IMR-90 (cell line): ENCODE measurements at regions not wholly inside any gene's neighbourhood (a gene's known extent, or its start where the extent isn't known, plus 50 kb on each side); places are given as distances from the start of the nearest gene placed in this dataset.

Experiments used
- ATAC-seq: fragments of 200-7000 bp; cut with Tn5 transposase; 2 replicates; pipeline ENCODE4 v1.9.1; 2020; ENCODE audit warnings: low read depth, mild to moderate bottlenecking, moderate library complexity
- BruUV-seq: library from RNA; stranded (reverse); fragments of 400-500 nt; replicated peaks from 2 replicates; lab custom pipeline; 2021; lab: Mats Ljungman, UMichigan
- CTCF ChIA-PET: fragments of 300-600 bp; formaldehyde crosslinking; extraction: SDS; loops from one replicate; lab custom pipeline; 2021; ENCODE audit warnings: antibody characterized with exemption; lab: Yijun Ruan, JAX
- POLR2A ChIA-PET: fragments of 300-600 bp; sonication (Branson Sonifier 250); formaldehyde crosslinking; loops from one replicate; lab custom pipeline; 2022; ENCODE audit warnings: antibody characterized with exemption; ENCODE audit not compliant: unreplicated experiment; lab: Charles Lee
- DNase-seq: peaks from one replicate; pipeline ENCODE4 v3.0.0; 2013
- H2AFZ ChIP-seq: replicated peaks from 2 replicates; pipeline ENCODE3; 2013; ENCODE audit warnings: low read length, mild to moderate bottlenecking; ENCODE audit not compliant: poor library complexity
- H2AK5ac ChIP-seq: 2 replicates; pipeline ENCODE4 v1.6.1; 2013; ENCODE audit warnings: low read depth, low read length, inconsistent platforms
- H2AK9ac ChIP-seq: replicated peaks from 2 replicates; pipeline ENCODE3; 2013; ENCODE audit warnings: mild to moderate bottlenecking, low read depth, low read length, moderate library complexity; ENCODE audit not compliant: poor library complexity
- H2BK120ac ChIP-seq: 2 replicates; pipeline ENCODE4 v1.6.1; 2013; ENCODE audit warnings: low read depth, low read length, inconsistent platforms
- H2BK15ac ChIP-seq: 3 replicates; pipeline ENCODE4 v1.6.1; 2013; ENCODE audit warnings: low read depth, low read length, inconsistent platforms
- H2BK20ac ChIP-seq: 2 replicates; pipeline ENCODE4 v1.6.1; 2013; ENCODE audit warnings: low read depth, mild to moderate bottlenecking, inconsistent platforms, low read length, moderate library complexity
- H2BK5ac ChIP-seq: 2 replicates; pipeline ENCODE4 v1.6.1; 2013; ENCODE audit warnings: mild to moderate bottlenecking, low read depth, low read length, inconsistent platforms; ENCODE audit not compliant: poor library complexity, severe bottlenecking
- H3K14ac ChIP-seq: replicated peaks from 2 replicates; pipeline ENCODE4 v1.6.1; 2013; ENCODE audit warnings: low read depth, low read length, inconsistent platforms
- H3K18ac ChIP-seq: 2 replicates; pipeline ENCODE4 v1.6.1; 2013; ENCODE audit warnings: low read depth, low read length, control low read depth
- H3K23ac ChIP-seq: 2 replicates; pipeline ENCODE4 v1.6.1; 2013; ENCODE audit warnings: low read depth, low read length, inconsistent platforms
- H3K27ac ChIP-seq: 2 replicates; pipeline ENCODE4 v1.5.1; 2013; ENCODE audit warnings: mild to moderate bottlenecking, control low read depth, low read length; ENCODE audit not compliant: insufficient read depth
- H3K27me3 ChIP-seq: 2 replicates; pipeline ENCODE4 v1.6.1; 2013; ENCODE audit warnings: low read length; ENCODE audit not compliant: control insufficient read depth, insufficient read depth
- H3K36me3 ChIP-seq: 2 replicates; pipeline ENCODE4 v1.6.1; 2013; ENCODE audit warnings: low read length, mixed read lengths; ENCODE audit not compliant: control insufficient read depth, insufficient read depth
- H3K4ac ChIP-seq: 2 replicates; pipeline ENCODE4 v1.6.1; 2013; ENCODE audit warnings: low read depth, low read length, inconsistent platforms
- H3K4me1 ChIP-seq: 2 replicates; pipeline ENCODE4 v1.6.1; 2013; ENCODE audit warnings: low read length, mixed read lengths; ENCODE audit not compliant: control insufficient read depth, insufficient read depth
- H3K4me2 ChIP-seq: 2 replicates; pipeline ENCODE4 v1.6.1; 2013; ENCODE audit warnings: low read depth, mild to moderate bottlenecking, control low read depth, low read length, moderate library complexity
- H3K4me3 ChIP-seq: 2 replicates; pipeline ENCODE4 v1.5.1; 2013; ENCODE audit warnings: low read depth, mild to moderate bottlenecking, control low read depth, low read length, moderate library complexity; ENCODE audit not compliant: insufficient read depth
- H3K56ac ChIP-seq: 2 replicates; pipeline ENCODE4 v1.6.1; 2013; ENCODE audit warnings: low read length, inconsistent platforms; ENCODE audit not compliant: insufficient read depth; ENCODE audit errors: extremely low read depth
- H3K79me1 ChIP-seq, 2 experiments: 2 replicates each; pipeline ENCODE4 v1.6.1; 2013; ENCODE audit warnings: low read length in 2 of 2, inconsistent platforms in 1 of 2, low read depth in 1 of 2
- H3K9ac ChIP-seq: 2 replicates; pipeline ENCODE4 v1.6.1; 2013; ENCODE audit warnings: low read depth, low read length, control low read depth
- H3K9me1 ChIP-seq: 2 replicates; pipeline ENCODE4 v1.6.1; 2013; ENCODE audit warnings: low read length, inconsistent platforms; ENCODE audit not compliant: insufficient read depth
- H3K9me3 ChIP-seq: 2 replicates; pipeline ENCODE4 v1.6.1; 2013; ENCODE audit warnings: low read length; ENCODE audit not compliant: control insufficient read depth, insufficient read depth
- H4K20me1 ChIP-seq: 2 replicates; pipeline ENCODE4 v1.6.1; 2013; ENCODE audit warnings: low read length, inconsistent platforms; ENCODE audit not compliant: insufficient read depth
- H4K5ac ChIP-seq: 2 replicates; pipeline ENCODE4 v1.6.1; 2013; ENCODE audit warnings: mild to moderate bottlenecking, low read depth, low read length, control low read depth
- H4K8ac ChIP-seq, 2 experiments: 2 replicates each; pipeline ENCODE4 v1.6.1; 2013; ENCODE audit warnings: low read depth in 2 of 2, low read length in 2 of 2, control low read depth in 1 of 2, inconsistent platforms in 1 of 2
- H4K91ac ChIP-seq: 2 replicates; pipeline ENCODE4 v1.6.1; 2013; ENCODE audit warnings: low read depth, low read length, inconsistent platforms; ENCODE audit not compliant: insufficient read depth
- FOS ChIP-seq: fragments of 150-350 bp; IDR thresholded peaks from 2 replicates; pipeline ENCODE4 v1.6.1; 2016; ENCODE audit warnings: low read depth, low read length
- MAFK ChIP-seq: IDR thresholded peaks from 2 replicates; pipeline ENCODE4 v1.6.1; 2012; ENCODE audit warnings: low read depth, low read length, improper control_type of control experiment
- MAZ ChIP-seq: IDR thresholded peaks from 2 replicates; pipeline ENCODE4 v1.6.1; 2012; ENCODE audit warnings: low read depth, mild to moderate bottlenecking, low read length, improper control_type of control experiment, moderate library complexity, borderline replicate concordance
- NFE2L2 ChIP-seq: fragments of 150-350 bp; IDR thresholded peaks from 2 replicates; pipeline ENCODE4 v1.6.1; 2016; ENCODE audit warnings: low read depth, mild to moderate bottlenecking, low read length
- RCOR1 ChIP-seq: IDR thresholded peaks from 2 replicates; pipeline ENCODE4 v1.6.1; 2012; ENCODE audit warnings: mild to moderate bottlenecking, low read length, improper control_type of control experiment; ENCODE audit not compliant: insufficient replicate concordance
- WGBS, 2 experiments: methylation state at CpG; one replicate each; pipeline versions ENCODE4 v1.1.5 to v1.1.7; 2013; ENCODE audit warnings: missing lambda C conversion rate in 2 of 2; ENCODE audit not compliant: insufficient read length in 1 of 2; ENCODE audit errors: extremely low coverage in 2 of 2; 5-methylcytosine and 5-hydroxymethylcytosine counted together
- dilution Hi-C: fragments of 300-500 bp; cut with HindIII; formaldehyde crosslinking; loops from one replicate; pipeline ENCODE4 v1.14.3; 2018; ENCODE audit warnings: low sequenced_read_pairs; ENCODE audit not compliant: unreplicated experiment
- in situ Hi-C: fragments of 300-500 bp; cut with MboI; formaldehyde crosslinking; loops from 3 replicates; pipeline ENCODE4 v1.14.3; 2019; ENCODE audit warnings: low sequenced_read_pairs, inconsistent platforms, mixed read lengths
- intact Hi-C: fragments of 100-400 bp; cut with micrococcal nuclease; formaldehyde crosslinking; loops from 2 replicates; pipeline ENCODE4 v1.10.0; 2022

DNA sequence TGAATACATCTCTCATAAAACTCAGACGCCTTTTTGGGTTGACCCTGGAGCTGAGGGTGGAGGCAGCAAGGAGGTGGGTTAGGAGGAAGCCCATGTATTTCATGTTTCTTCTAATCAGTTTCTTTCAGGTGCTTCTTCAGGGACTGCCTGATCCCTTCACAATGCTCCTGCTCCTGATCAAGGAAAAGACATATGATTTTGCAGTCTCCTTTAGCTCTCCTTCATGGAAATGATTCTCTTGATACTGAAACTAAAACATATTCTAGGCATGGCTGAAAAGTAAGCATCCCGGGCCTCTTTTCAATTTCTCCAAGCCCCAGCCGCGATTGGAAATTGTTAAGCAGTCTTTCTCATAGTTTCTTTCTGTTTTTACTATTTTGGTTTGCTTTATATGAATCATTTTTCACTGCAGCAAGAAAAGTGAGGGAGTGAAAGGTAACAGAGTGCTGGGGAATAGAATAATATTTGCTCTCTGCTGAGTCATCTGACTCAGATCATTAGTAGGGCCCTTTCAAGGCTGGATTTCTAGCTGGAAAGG is 730.7 kb downstream of the CDH11 start:
- peak overlapping the region; percentile 52 for H2BK20ac ChIP-seq
- H3K79me1 ChIP-seq, result no peaks in the 10 kb centered on the region
- peak overlapping the region; percentile 39 for H3K23ac ChIP-seq
- peak overlapping the region; percentile 78 for H2AFZ ChIP-seq
- H2BK15ac ChIP-seq, result peak overlapping the region; percentile 51; the same call in 1 of the 3 replicates
- H3K9me1 ChIP-seq, result no peaks in the 10 kb centered on the region
- H3K36me3 ChIP-seq, result no peaks in the 10 kb centered on the region
- peak overlapping the region; percentile 79 for H2BK120ac ChIP-seq
- H3K4me1 ChIP-seq, result peaks cover 7% of the 10 kb centered on the region
- peak overlapping the region; percentile 31; the same call in 1 of the 2 replicates for H3K14ac ChIP-seq
- H4K8ac ChIP-seq, result peak overlapping the region; percentile 15 to 69; a peak in 3 of 4 replicates
- peak overlapping the region; percentile 95 for H3K18ac ChIP-seq
- POLR2A ChIA-PET, result no interaction called here
- H3K27me3 ChIP-seq, result no peaks in the 10 kb centered on the region
- H3K4me3 ChIP-seq, result peak overlapping the region; percentile 26; the same call in 1 of the 2 replicates
- dilution Hi-C loops, result no loop called here
- H4K20me1 ChIP-seq, result no peaks in the 10 kb centered on the region
- DNase-seq (peak; percentile 57), ATAC-seq (peak; percentile 98)
- intact Hi-C loops, result no loop called here
- no peak overlapping the region for H2AK5ac ChIP-seq
- H3K56ac ChIP-seq, result peak overlapping the region; percentile 22; the same call in 1 of the 2 replicates
- peak overlapping the region; percentile 9; the same call in 1 of the 2 replicates for H4K91ac ChIP-seq
- no TSS peak for BruUV-seq
- CTCF ChIA-PET, result no interaction called here
- peak overlapping the region; percentile 76 for H4K5ac ChIP-seq
- in situ Hi-C loops, result no loop called here
- no peak overlapping the region for H2AK9ac ChIP-seq
- TF ChIP-seq MAFK (peak; percentile 47; the same call in 1 of the 2 replicates), NFE2L2 (peak; percentile 72), MAZ (no peak), FOS (0 out of 2 replicates have a peak, but pooled peaks have one; percentile 23), RCOR1 (no peak)
- H3K27ac ChIP-seq, result peak overlapping the region; percentile 77; the same call in 1 of the 2 replicates
- H2BK5ac ChIP-seq, result peak overlapping the region; percentile 7
- H3K4ac ChIP-seq, result peak overlapping the region; percentile 51
- WGBS, 2 experiments, result no CpG with 5 or more reads among the region's 4 CpGs
- peak overlapping the region; percentile 72 for H3K9ac ChIP-seq
- peak overlapping the region; percentile 81 for H3K4me2 ChIP-seq
- H3K9me3 ChIP-seq, result no peaks in the 10 kb centered on the region
